ENCODE measurements at regions not wholly inside any gene's neighbourhood (a gene's known extent, or its start where the extent isn't known, plus 50 kb on each side); places are given as distances from the start of the nearest gene placed in this dataset.

- TF ChIP-seq CTCF (IDR thresholded peaks at IDR 0.05; ENCODE audit: low read length) = no peak
- no peak for TF ChIP-seq EZH2phosphoT487 (IDR thresholded peaks at IDR 0.05; ENCODE audit: low read length)
Measured at GRCh38 chr22:47859881-47860525, 1097.6 kb downstream of the TBC1D22A start.

All from MM.1S (cell line).